ENCODE measurements at regions not wholly inside any gene's neighbourhood (a gene's known extent, or its start where the extent isn't known, plus 50 kb on each side); places are given as distances from the start of the nearest gene placed in this dataset.
"Not testable (repeated sequence)": the region's sequence is repeated elsewhere in the genome, so short reads cannot be mapped to it uniquely, and the experiment has no call there.

DNA sequence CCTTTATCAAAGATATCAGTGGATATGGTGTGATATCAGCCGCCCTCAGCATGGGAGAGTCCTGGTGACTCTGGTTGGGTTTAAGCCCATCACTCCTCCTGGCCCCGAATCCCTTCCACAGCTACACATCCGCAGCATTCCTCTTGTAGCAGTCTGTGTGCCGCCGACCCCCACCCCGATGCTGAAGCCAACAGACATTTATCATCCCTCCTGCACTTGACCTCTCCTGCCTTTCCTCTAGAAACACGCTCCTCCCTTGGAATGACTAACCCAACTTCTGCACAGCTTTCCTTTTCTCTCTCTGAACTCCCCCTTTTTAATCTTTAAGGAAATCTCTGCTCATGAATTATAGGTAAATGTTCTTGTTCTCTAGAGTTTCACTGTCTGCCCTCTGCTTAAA, 250.9 kb upstream of the FOXN3 start:
- Histone ChIP-seq H3K4me1 (ENCODE audit: control insufficient read depth in 3 of 3, insufficient read depth in 3 of 3, low read length in 3 of 3) (no peaks in the 10 kb centered on the region), H3K36me3 (ENCODE audit: control insufficient read depth in 3 of 3, insufficient read depth in 3 of 3, low read length in 3 of 3) (no peaks in the 10 kb centered on the region), H3K9ac (ENCODE audit: low read depth in 1 of 3, low read length in 3 of 3) (no peak overlapping the region), H3K27me3 (ENCODE audit: control insufficient read depth in 3 of 3, insufficient read depth in 3 of 3, low read length in 3 of 3) (no peaks in the 10 kb centered on the region), H3K4me3 (ENCODE audit: low read length in 3 of 3) (no peak overlapping the region), H3K27ac (ENCODE audit: low read depth, low read length) (no peak overlapping the region), H3K9me3 (ENCODE audit: control insufficient read depth in 3 of 3, low read length in 3 of 3) (no peaks in the 10 kb centered on the region)

- not testable (repeated sequence) for H3K9me3 ChIP-seq (ENCODE audit: control insufficient read depth in 3 of 3, low read length in 3 of 3); H3K4me3 ChIP-seq (ENCODE audit: low read length in 3 of 3); H3K27ac ChIP-seq (ENCODE audit: low read depth, low read length); H3K27me3 ChIP-seq (ENCODE audit: control insufficient read depth in 3 of 3, insufficient read depth in 3 of 3, low read length in 3 of 3); H3K36me3 ChIP-seq (ENCODE audit: control insufficient read depth in 3 of 3, insufficient read depth in 3 of 3, low read length in 3 of 3); H3K9ac ChIP-seq (ENCODE audit: low read depth in 1 of 3, low read length in 3 of 3); H3K4me1 ChIP-seq (ENCODE audit: control insufficient read depth in 3 of 3, insufficient read depth in 3 of 3, low read length in 3 of 3)
Measured at GRCh38 chr14:89665300-89666081, 248.5 kb upstream of the FOXN3 start.

- H3K9me3 ChIP-seq (ENCODE audit: control insufficient read depth in 3 of 3, low read length in 3 of 3): peaks cover 0 to 3% (median 0%) of the 10 kb centered on the region in 3 donors
- H3K4me3 ChIP-seq (ENCODE audit: low read length in 3 of 3): no peak overlapping the region
- no peaks in the 10 kb centered on the region for H3K27me3 ChIP-seq (ENCODE audit: control insufficient read depth in 3 of 3, insufficient read depth in 3 of 3, low read length in 3 of 3)
- H3K9ac ChIP-seq (ENCODE audit: low read depth in 1 of 3, low read length in 3 of 3): no peak overlapping the region
- H3K36me3 ChIP-seq (ENCODE audit: control insufficient read depth in 3 of 3, insufficient read depth in 3 of 3, low read length in 3 of 3): no peaks in the 10 kb centered on the region
- peaks cover 6 to 15% (median 13%) of the 10 kb centered on the region in 3 donors for H3K4me1 ChIP-seq (ENCODE audit: control insufficient read depth in 3 of 3, insufficient read depth in 3 of 3, low read length in 3 of 3)
- H3K27ac ChIP-seq (ENCODE audit: low read depth, low read length): no peak overlapping the region
Measured at GRCh38 chr14:89661392-89661791, 244.4 kb upstream of the FOXN3 start.

DNA sequence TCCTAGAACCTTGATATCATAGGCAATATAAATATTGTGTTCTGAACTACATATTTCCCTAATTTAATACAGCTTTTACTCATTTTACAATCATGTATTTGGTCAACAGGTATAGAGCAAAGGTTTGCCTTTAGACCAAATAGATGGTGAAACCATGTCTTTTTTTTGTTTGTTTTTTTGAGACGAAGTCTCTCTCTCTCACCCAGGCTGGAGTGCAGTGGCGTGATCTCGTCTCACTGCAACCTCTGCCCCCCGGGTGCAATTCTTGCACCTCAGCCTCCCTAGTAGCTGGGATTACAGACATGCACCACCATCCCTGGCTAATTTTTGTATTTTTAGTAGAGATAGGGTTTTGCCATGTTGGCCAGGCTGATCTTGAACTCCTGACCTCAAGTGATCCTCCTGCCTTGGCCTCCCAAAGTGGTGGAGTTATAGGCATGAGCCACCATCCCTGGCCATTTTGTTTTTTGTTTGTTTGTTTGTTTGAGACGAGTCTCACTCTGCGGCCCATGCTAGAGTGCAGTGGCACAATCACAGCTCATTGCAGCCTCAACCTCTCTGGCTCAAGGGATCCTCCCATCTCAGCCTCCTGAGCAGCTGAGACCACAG, 243.7 kb upstream of the FOXN3 start:
- H3K27me3 ChIP-seq (ENCODE audit: control insufficient read depth in 3 of 3, insufficient read depth in 3 of 3, low read length in 3 of 3); H3K36me3 ChIP-seq (ENCODE audit: control insufficient read depth in 3 of 3, insufficient read depth in 3 of 3, low read length in 3 of 3); H3K9me3 ChIP-seq (ENCODE audit: control insufficient read depth in 3 of 3, low read length in 3 of 3); H3K4me3 ChIP-seq (ENCODE audit: low read length in 3 of 3): not testable (repeated sequence)
- peak overlapping the region; percentile 86 for H3K27ac ChIP-seq (ENCODE audit: low read depth, low read length)
- H3K9ac ChIP-seq (ENCODE audit: low read depth in 1 of 3, low read length in 3 of 3): peak overlapping the region in 1 of 3 donors; percentile 66
- H3K4me1 ChIP-seq (ENCODE audit: control insufficient read depth in 3 of 3, insufficient read depth in 3 of 3, low read length in 3 of 3): peaks cover 6 to 15% (median 13%) of the 10 kb centered on the region in 3 donors

DNA sequence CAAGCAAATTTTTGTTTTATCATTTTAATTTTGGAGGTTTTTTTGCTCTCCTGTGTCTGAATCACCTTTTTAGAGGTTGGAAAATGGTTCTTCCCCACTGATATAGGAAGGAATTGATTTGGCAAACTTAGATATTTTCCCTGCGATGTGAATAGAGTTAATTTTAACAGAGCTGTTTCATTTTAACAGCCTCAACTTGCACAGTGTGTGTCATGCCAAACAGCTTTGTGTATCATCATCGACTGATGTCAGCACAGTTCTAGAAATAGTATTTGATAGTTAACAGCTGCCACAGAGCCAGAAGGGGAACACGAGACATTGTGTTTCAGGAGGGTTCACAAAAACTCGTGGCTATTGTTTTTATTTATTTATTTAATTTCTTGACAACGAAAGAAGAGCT, 243.1 kb upstream of the FOXN3 start:
- Histone ChIP-seq H3K4me1 (ENCODE audit: control insufficient read depth in 3 of 3, insufficient read depth in 3 of 3, low read length in 3 of 3) (peaks cover 6 to 15% (median 13%) of the 10 kb centered on the region in 3 donors), H3K9me3 (ENCODE audit: control insufficient read depth in 3 of 3, low read length in 3 of 3) (peaks cover 0 to 3% (median 0%) of the 10 kb centered on the region in 3 donors), H3K36me3 (ENCODE audit: control insufficient read depth in 3 of 3, insufficient read depth in 3 of 3, low read length in 3 of 3) (no peaks in the 10 kb centered on the region), H3K9ac (ENCODE audit: low read depth in 1 of 3, low read length in 3 of 3) (peak overlapping the region; percentile 66 to 69 (median 66)), H3K4me3 (ENCODE audit: low read length in 3 of 3) (no peak overlapping the region), H3K27ac (ENCODE audit: low read depth, low read length) (peak overlapping the region; percentile 86), H3K27me3 (ENCODE audit: control insufficient read depth in 3 of 3, insufficient read depth in 3 of 3, low read length in 3 of 3) (no peaks in the 10 kb centered on the region)

GRCh38 chr14:89658977-89659670, 242.1 kb upstream of the FOXN3 start:
- peak overlapping the region in 2 of 3 donors; percentile 9 to 57 for H3K4me3 ChIP-seq (ENCODE audit: low read length in 3 of 3)
- H3K9ac ChIP-seq (ENCODE audit: low read depth in 1 of 3, low read length in 3 of 3): peak overlapping the region; percentile 18 to 69 (median 66)
- peak overlapping the region; percentile 86 for H3K27ac ChIP-seq (ENCODE audit: low read depth, low read length)
- H3K36me3 ChIP-seq (ENCODE audit: control insufficient read depth in 3 of 3, insufficient read depth in 3 of 3, low read length in 3 of 3): no peaks in the 10 kb centered on the region
- H3K27me3 ChIP-seq (ENCODE audit: control insufficient read depth in 3 of 3, insufficient read depth in 3 of 3, low read length in 3 of 3): no peaks in the 10 kb centered on the region
- peaks cover 6 to 15% (median 13%) of the 10 kb centered on the region in 3 donors for H3K4me1 ChIP-seq (ENCODE audit: control insufficient read depth in 3 of 3, insufficient read depth in 3 of 3, low read length in 3 of 3)
- H3K9me3 ChIP-seq (ENCODE audit: control insufficient read depth in 3 of 3, low read length in 3 of 3): peaks cover 0 to 3% (median 0%) of the 10 kb centered on the region in 3 donors

DNA sequence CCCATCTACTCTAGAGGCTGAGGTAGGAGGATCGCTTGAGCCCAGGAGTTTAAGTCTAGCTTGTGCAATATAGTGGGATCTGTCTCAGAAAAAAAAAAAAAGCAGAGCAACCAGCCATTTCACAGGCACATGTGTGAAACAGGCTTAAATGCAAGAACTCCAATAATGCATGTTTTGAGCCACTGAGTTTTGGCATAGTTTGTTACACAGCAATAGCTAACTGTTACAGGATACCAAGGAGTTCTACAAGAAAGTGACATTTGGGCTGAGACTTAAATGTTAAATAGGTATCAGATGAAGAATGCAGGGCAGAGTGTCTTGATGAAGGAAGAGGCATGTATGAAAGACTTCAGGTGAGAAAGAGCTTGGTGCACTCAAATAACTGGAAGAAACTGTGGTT, 240.0 kb upstream of the FOXN3 start:
- Histone ChIP-seq H3K27me3 (ENCODE audit: control insufficient read depth in 3 of 3, insufficient read depth in 3 of 3, low read length in 3 of 3) (no peaks in the 10 kb centered on the region), H3K36me3 (ENCODE audit: control insufficient read depth in 3 of 3, insufficient read depth in 3 of 3, low read length in 3 of 3) (no peaks in the 10 kb centered on the region), H3K4me3 (ENCODE audit: low read length in 3 of 3) (no peak overlapping the region), H3K27ac (ENCODE audit: low read depth, low read length) (no peak overlapping the region), H3K9ac (ENCODE audit: low read depth in 1 of 3, low read length in 3 of 3) (no peak overlapping the region), H3K4me1 (ENCODE audit: control insufficient read depth in 3 of 3, insufficient read depth in 3 of 3, low read length in 3 of 3) (peaks cover 6 to 15% (median 13%) of the 10 kb centered on the region in 3 donors), H3K9me3 (ENCODE audit: control insufficient read depth in 3 of 3, low read length in 3 of 3) (peaks cover 0 to 3% (median 0%) of the 10 kb centered on the region in 3 donors)

GRCh38 chr14:89654998-89655397, 238.0 kb upstream of the FOXN3 start:
- H3K4me3 ChIP-seq (ENCODE audit: low read length in 3 of 3): no peak overlapping the region
- H3K9me3 ChIP-seq (ENCODE audit: control insufficient read depth in 3 of 3, low read length in 3 of 3): peaks cover 0 to 3% (median 0%) of the 10 kb centered on the region in 3 donors

GRCh38 chr14:89652352-89652751, 235.3 kb upstream of the FOXN3 start:
- no peak overlapping the region for H3K9ac ChIP-seq (ENCODE audit: low read depth in 1 of 3, low read length in 3 of 3)
- H3K4me3 ChIP-seq (ENCODE audit: low read length in 3 of 3): no peak overlapping the region
- no peaks in the 10 kb centered on the region for H3K27me3 ChIP-seq (ENCODE audit: control insufficient read depth in 3 of 3, insufficient read depth in 3 of 3, low read length in 3 of 3)
- H3K36me3 ChIP-seq (ENCODE audit: control insufficient read depth in 3 of 3, insufficient read depth in 3 of 3, low read length in 3 of 3): no peaks in the 10 kb centered on the region
- peaks cover 0 to 3% (median 0%) of the 10 kb centered on the region in 3 donors for H3K9me3 ChIP-seq (ENCODE audit: control insufficient read depth in 3 of 3, low read length in 3 of 3)
- no peak overlapping the region for H3K27ac ChIP-seq (ENCODE audit: low read depth, low read length)
- H3K4me1 ChIP-seq (ENCODE audit: control insufficient read depth in 3 of 3, insufficient read depth in 3 of 3, low read length in 3 of 3): no peaks in the 10 kb centered on the region

More at GRCh38 chr14:89654998-89655397, 238.0 kb upstream of the FOXN3 start:
- Histone ChIP-seq H3K27me3 (ENCODE audit: control insufficient read depth in 3 of 3, insufficient read depth in 3 of 3, low read length in 3 of 3) (no peaks in the 10 kb centered on the region), H3K4me1 (ENCODE audit: control insufficient read depth in 3 of 3, insufficient read depth in 3 of 3, low read length in 3 of 3) (peaks cover 3 to 13% (median 11%) of the 10 kb centered on the region in 3 donors), H3K27ac (ENCODE audit: low read depth, low read length) (no peak overlapping the region), H3K36me3 (ENCODE audit: control insufficient read depth in 3 of 3, insufficient read depth in 3 of 3, low read length in 3 of 3) (no peaks in the 10 kb centered on the region), H3K9ac (ENCODE audit: low read depth in 1 of 3, low read length in 3 of 3) (no peak overlapping the region)

GRCh38 chr14:89651805-89652204, 234.8 kb upstream of the FOXN3 start:
- H3K9me3 ChIP-seq (ENCODE audit: control insufficient read depth in 3 of 3, low read length in 3 of 3): no peaks in the 10 kb centered on the region
- H3K4me1 ChIP-seq (ENCODE audit: control insufficient read depth in 3 of 3, insufficient read depth in 3 of 3, low read length in 3 of 3): no peaks in the 10 kb centered on the region
- H3K27me3 ChIP-seq (ENCODE audit: control insufficient read depth in 3 of 3, insufficient read depth in 3 of 3, low read length in 3 of 3): no peaks in the 10 kb centered on the region
- no peak overlapping the region for H3K9ac ChIP-seq (ENCODE audit: low read depth in 1 of 3, low read length in 3 of 3)
- no peak overlapping the region for H3K27ac ChIP-seq (ENCODE audit: low read depth, low read length)
- no peak overlapping the region for H3K4me3 ChIP-seq (ENCODE audit: low read length in 3 of 3)
- no peaks in the 10 kb centered on the region for H3K36me3 ChIP-seq (ENCODE audit: control insufficient read depth in 3 of 3, insufficient read depth in 3 of 3, low read length in 3 of 3)
